22Rv1 (cell line): ENCODE measurements at regions not wholly inside any gene's neighbourhood (a gene's known extent, or its start where the extent isn't known, plus 50 kb on each side); places are given as distances from the start of the nearest gene placed in this dataset.

ENCODE experiments used
- H3K27ac ChIP-seq: fragments of 450-650 bp; 2 replicates; pipeline ENCODE4 v1.5.1; 2017
- CTCF ChIP-seq: fragments of 450-650 bp; IDR thresholded peaks from 2 replicates; pipeline ENCODE4 v1.5.1; 2017; ENCODE audit warnings: mild to moderate bottlenecking
- ZFX ChIP-seq: fragments of 450-650 bp; IDR thresholded peaks from 2 replicates; pipeline ENCODE4 v1.6.1; 2017; ENCODE audit warnings: antibody characterized with exemption, borderline replicate concordance

- H3K27ac ChIP-seq, result no peak overlapping the region
- TF ChIP-seq ZFX, result no peak
These were observed 131.3 kb upstream of the FBXL4 start for GRCh38 chr6:99079058-99079457.

GRCh38 chr6:99073223-99073622 is 125.5 kb upstream of the FBXL4 start:
- no peak overlapping the region for H3K27ac ChIP-seq
- TF ChIP-seq ZFX (no peak), CTCF (no peak)

GRCh38 chr6:99066044-99066443 is 118.3 kb upstream of the FBXL4 start:
- no peak for TF ChIP-seq CTCF
- no peak for TF ChIP-seq ZFX
- no peak overlapping the region for H3K27ac ChIP-seq

- no peak for TF ChIP-seq ZFX
- no peak for TF ChIP-seq CTCF
- H3K27ac ChIP-seq, result no peak overlapping the region
These were observed 117.1 kb upstream of the FBXL4 start for GRCh38 chr6:99064834-99065233.

GRCh38 chr6:99036672-99037071 is 88.9 kb upstream of the FBXL4 start:
- TF ChIP-seq CTCF, result no peak
- no peak for TF ChIP-seq ZFX
- no peak overlapping the region for H3K27ac ChIP-seq

- TF ChIP-seq ZFX (no peak), CTCF (no peak)
- no peak overlapping the region for H3K27ac ChIP-seq
These were observed 84.7 kb upstream of the FBXL4 start for GRCh38 chr6:99032396-99032795.

- H3K27ac ChIP-seq, result no peak overlapping the region
- TF ChIP-seq CTCF (no peak), ZFX (no peak)
These were observed 84.2 kb upstream of the FBXL4 start for GRCh38 chr6:99031957-99032356.

GRCh38 chr6:99030915-99031314 is 83.2 kb upstream of the FBXL4 start:
- TF ChIP-seq CTCF, result no peak
- TF ChIP-seq ZFX, result no peak
- no peak overlapping the region for H3K27ac ChIP-seq
